K562 (cell line): ENCODE measurements at regions not wholly inside any gene's neighbourhood (a gene's known extent, or its start where the extent isn't known, plus 50 kb on each side); places are given as distances from the start of the nearest gene placed in this dataset.

Source experiments
- ATAC-seq: fragments of 200-7000 bp; cut with Tn5 transposase; 3 replicates; pipeline ENCODE4 v1.9.1; 2020; ENCODE audit warnings: moderate library complexity
- BruUV-seq: library from RNA; stranded (reverse); fragments of 400-500 nt; replicated peaks from 2 replicates; lab custom pipeline; 2021; lab: Mats Ljungman, UMichigan
- CTCF ChIA-PET: fragments of 300-600 bp; formaldehyde crosslinking; extraction: SDS; loops from one replicate; lab custom pipeline; 2021; ENCODE audit warnings: low intra/inter-chr PET ratio; lab: Yijun Ruan, JAX
- POLR2A ChIA-PET: fragments of 300-600, 350-650 bp; sonication (Branson Sonifier 250); formaldehyde crosslinking; extraction: SDS; loops from one replicate; lab custom pipeline; 2021; ENCODE audit warnings: antibody characterized with exemption, inconsistent platforms; lab: Yijun Ruan, JAX
- DNase-seq, 4 experiments: peaks; one replicate each; pipeline versions ENCODE4 v3.0.0 to v3.0.0-alpha.2; 2011 to 2018; ENCODE audit warnings: low spot score in 3 of 4, mixed read lengths in 3 of 4; ENCODE audit errors: extremely low read depth in 1 of 4
- FAIRE-seq: peaks from 2 replicates; lab custom pipeline; 2011; peaks lifted over from hg19 to GRCh38; lab: Jason Lieb, UNC
- H2AFZ ChIP-seq: 2 replicates; pipeline ENCODE4 v1.6.0; 2011; ENCODE audit warnings: low read depth, low read length, control low read depth, inconsistent platforms
- H3K27ac ChIP-seq: fragments of 200-600 bp; 3 replicates; pipeline ENCODE4 v1.8.0; 2011; ENCODE audit warnings: low read depth, mild to moderate bottlenecking, control low read depth, inconsistent platforms, low read length, moderate library complexity, mixed read lengths; ENCODE audit errors: extremely low read depth
- H3K27me3 ChIP-seq, 2 experiments: fragments of 300-600 bp in 1 of 2; 2 replicates in 1 of 2; 3 replicates in 1 of 2; pipeline versions ENCODE4 v1.6.0 to v1.8.0; 2011; ENCODE audit warnings: inconsistent platforms in 2 of 2, low read length in 2 of 2, mild to moderate bottlenecking in 1 of 2, mixed read lengths in 1 of 2, moderate library complexity in 1 of 2; ENCODE audit not compliant: control insufficient read depth in 2 of 2, insufficient read depth in 2 of 2
- H3K36me3 ChIP-seq: fragments of 300-600 bp; 3 replicates; pipeline ENCODE4 v1.8.0; 2011; ENCODE audit warnings: mild to moderate bottlenecking, low read length, inconsistent platforms; ENCODE audit not compliant: control insufficient read depth, insufficient read depth
- H3K4me1 ChIP-seq, 2 experiments: fragments of 200-600 bp in 1 of 2; replicated peaks in 1 of 2; 2 replicates in 1 of 2; 3 replicates in 1 of 2; pipeline versions ENCODE4 v1.5.1 to v1.8.0; 2011; ENCODE audit warnings: inconsistent platforms in 2 of 2, low read length in 2 of 2, mild to moderate bottlenecking in 1 of 2, mixed read lengths in 1 of 2, moderate library complexity in 1 of 2; ENCODE audit not compliant: control insufficient read depth in 2 of 2, insufficient read depth in 2 of 2
- H3K4me2 ChIP-seq: 2 replicates; pipeline ENCODE4 v1.6.1; 2011; ENCODE audit warnings: low read length, control low read depth, inconsistent platforms, mixed read lengths; ENCODE audit not compliant: insufficient read depth
- H3K4me3 ChIP-seq: fragments of 200-600 bp; sonication (generic), shearing (Covaris generic); 2 replicates; pipeline ENCODE4 v1.5.1; 2016; ENCODE audit warnings: control low read depth, inconsistent platforms
- H3K79me2 ChIP-seq: fragments of 200-600 bp; 3 replicates; pipeline ENCODE4 v1.8.0; 2011; ENCODE audit warnings: low read length, inconsistent platforms; ENCODE audit not compliant: control insufficient read depth, insufficient read depth
- H3K9ac ChIP-seq, 2 experiments: 2 replicates each; pipeline versions ENCODE4 v1.6.0 to v1.6.1; 2011; ENCODE audit warnings: low read depth in 2 of 2, low read length in 2 of 2, control low read depth in 1 of 2, inconsistent platforms in 1 of 2, mild to moderate bottlenecking in 1 of 2, mixed read lengths in 1 of 2; ENCODE audit not compliant: insufficient read depth in 1 of 2
- H3K9me1 ChIP-seq: one replicate; pipeline ENCODE4 v1.6.0; 2011; ENCODE audit warnings: inconsistent platforms, mild to moderate bottlenecking, low read length, moderate library complexity; ENCODE audit not compliant: control insufficient read depth, insufficient read depth
- H3K9me3 ChIP-seq: replicated peaks from 2 replicates; pipeline ENCODE4 v1.5.1; 2011; ENCODE audit warnings: low read depth, low read length, inconsistent platforms; ENCODE audit not compliant: control insufficient read depth, insufficient read depth
- H4K20me1 ChIP-seq: replicated peaks from 2 replicates; pipeline ENCODE4 v1.6.1; 2011; ENCODE audit warnings: low read length, inconsistent platforms, mixed read lengths; ENCODE audit not compliant: control insufficient read depth, insufficient read depth
- ATF2 ChIP-seq: sonication (generic); formaldehyde crosslinking; IDR thresholded peaks from 2 replicates; pipeline ENCODE4 v1.8.1; 2022; ENCODE audit warnings: missing genetic modification reagents
- BRD4 ChIP-seq: fragments of 200-600 bp; sonication (generic); IDR thresholded peaks from 2 replicates; pipeline ENCODE4 v1.6.1; 2017; ENCODE audit warnings: inconsistent platforms
- HMG20A ChIP-seq: fragments of 450-650 bp; formaldehyde crosslinking; conservative IDR thresholded peaks from 2 replicates; pipeline ENCODE4 v1.4.0; 2020; ENCODE audit warnings: mild to moderate bottlenecking, mixed read lengths
- HNRNPUL1 ChIP-seq: fragments of 200-400 bp; formaldehyde crosslinking; IDR thresholded peaks from 2 replicates; pipeline ENCODE4 v1.6.1; 2017; ENCODE audit warnings: low read length
- HOMEZ ChIP-seq: fragments of 250-450 bp; sonication (Bioruptor Pico); IDR thresholded peaks from 2 replicates; pipeline ENCODE4 v1.4.0; 2020; ENCODE audit warnings: mild to moderate bottlenecking, moderate library complexity
- KDM4B ChIP-seq, 2 experiments: fragments of 450-650 bp in 1 of 2; sonication (generic) in 1 of 2; IDR thresholded peaks; 2 replicates each; pipeline ENCODE4 v1.6.1; 2016 to 2017; ENCODE audit warnings: borderline replicate concordance in 2 of 2, antibody characterized with exemption in 1 of 2, low read depth in 1 of 2, mild to moderate bottlenecking in 1 of 2
- NELFE ChIP-seq: IDR thresholded peaks from 2 replicates; pipeline ENCODE4 v1.6.1; 2011; ENCODE audit warnings: mild to moderate bottlenecking; ENCODE audit not compliant: insufficient read depth, insufficient read length
- NFIC ChIP-seq: fragments of 450-650 bp; IDR thresholded peaks from 2 replicates; pipeline ENCODE4 v1.6.1; 2017; ENCODE audit warnings: mild to moderate bottlenecking, inconsistent platforms
- RBBP5 ChIP-seq: fragments of 200-600 bp; sonication (generic); IDR thresholded peaks from 2 replicates; pipeline ENCODE4 v1.6.1; 2012; ENCODE audit warnings: borderline replicate concordance, mild to moderate bottlenecking, low read length, control low read depth, inconsistent platforms; ENCODE audit not compliant: insufficient read depth, poor library complexity, severe bottlenecking
- RFX1 ChIP-seq: fragments of 450-650 bp; IDR thresholded peaks from 2 replicates; pipeline ENCODE4 v1.6.1; 2016; ENCODE audit warnings: mild to moderate bottlenecking, moderate library complexity
- WHSC1 ChIP-seq: IDR thresholded peaks from one replicate; pipeline ENCODE4 v1.6.1; 2012; ENCODE audit warnings: low read length, control low read depth, inconsistent platforms
- ZFPM2 ChIP-seq: fragments of 250-450 bp; sonication (Bioruptor Pico); IDR thresholded peaks from 2 replicates; pipeline ENCODE4 v1.5.1; 2022; ENCODE audit warnings: mild to moderate bottlenecking
- ZNF197 ChIP-seq: fragments of 200-800 bp; sonication (Bioruptor generic); IDR thresholded peaks from 2 replicates; pipeline ENCODE4 v1.6.1; 2016; ENCODE audit warnings: low read depth, missing genetic modification characterization, missing compliant biosample characterization
- ZNF311 ChIP-seq: fragments of 250-450 bp; sonication (Bioruptor Pico); IDR thresholded peaks from 2 replicates; pipeline ENCODE4 v1.4.0; 2020; ENCODE audit warnings: mild to moderate bottlenecking, moderate library complexity
- WGBS: fragments of 100-300 bp; shearing (Covaris generic); methylation state at CpG from one replicate; pipeline ENCODE4 v1.1.6; 2016; ENCODE audit warnings: low coverage, mixed read lengths; ENCODE audit not compliant: insufficient coverage; ENCODE audit errors: missing lambda C conversion rate; 5-methylcytosine and 5-hydroxymethylcytosine counted together
- in situ Hi-C: fragments of 300-500 bp; cut with MboI; formaldehyde crosslinking; loops from 4 replicates; pipeline ENCODE4 v1.15.0; 2018; ENCODE audit warnings: inconsistent platforms, mixed read lengths
- intact Hi-C: fragments of 100-400 bp; cut with micrococcal nuclease; formaldehyde crosslinking; loops from 2 replicates; pipeline ENCODE4 v1.14.2; 2022

GRCh38 chr15:69696946-69697345 lies 244.3 kb downstream of the RPLP1 start (continued):
- TF ChIP-seq ATF2 (no peak), WHSC1 (no peak), RFX1 (no peak), ZFPM2 (no peak), HNRNPUL1 (no peak), RBBP5 (no peak), HMG20A (CRISPR knock-in tag) (no peak), NELFE (no peak), KDM4B (IDR thresholded peaks at IDR 0.05; ENCODE audit: borderline replicate concordance in 2 of 2, low read depth in 1 of 2) (no peak)
- TF ChIP-seq, all 486 proteins: peak for 0

DNA sequence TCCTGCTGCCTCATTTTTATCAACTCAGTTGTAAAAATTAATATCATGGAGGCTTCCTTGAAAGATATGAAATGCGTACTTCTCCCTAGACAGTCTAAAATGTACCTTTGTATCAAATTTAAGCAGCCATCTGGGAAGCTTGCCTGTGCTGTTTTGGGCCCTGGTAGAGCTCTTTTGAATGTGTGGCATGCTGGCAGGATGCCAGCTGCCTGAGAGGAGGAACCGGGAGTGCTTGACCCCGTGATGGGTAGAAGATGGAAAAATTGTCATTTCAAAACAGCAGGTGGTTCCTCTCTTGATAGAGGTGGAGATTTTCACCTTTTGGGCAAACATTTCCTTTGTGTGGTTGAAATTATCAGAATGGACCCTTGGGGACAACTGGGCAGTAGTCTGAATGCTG lies 245.3 kb downstream of the RPLP1 start:
- ChIA-PET POLR2A (no interaction called here), CTCF (no interaction called here)
- Histone ChIP-seq H3K9ac (no peak overlapping the region), H3K9me3 (no peaks in the 10 kb centered on the region), H3K4me1 (no peaks in the 10 kb centered on the region), H3K4me2 (no peak overlapping the region), H3K27me3 (peaks cover 0 to 4% of the 10 kb centered on the region in 2 experiments; a peak in 1 of 5 replicates), H3K4me3 (no peak overlapping the region), H2AFZ (no peak overlapping the region), H3K36me3 (no peaks in the 10 kb centered on the region), H4K20me1 (no peaks in the 10 kb centered on the region), H3K79me2 (no peaks in the 10 kb centered on the region), H3K27ac (no peak overlapping the region), H3K9me1 (no peaks in the 10 kb centered on the region)
- DNase-seq = no peak
- intact Hi-C loops = no loop called here
- 0% methylated on average over 3 of the region's 3 CpGs for WGBS
- no peak for FAIRE-seq
- TF ChIP-seq ZNF197 (CRISPR knock-in tag) = no peak
- TF ChIP-seq BRD4 = no peak
- peak; percentile 58 for TF ChIP-seq NFIC
- no peak for TF ChIP-seq ZNF311 (CRISPR knock-in tag)
- TF ChIP-seq HOMEZ = no peak
- ATAC-seq = no peak
- in situ Hi-C loops = no loop called here
- BruUV-seq = no TSS peak
